ENCODE measurements at regions not wholly inside any gene's neighbourhood (a gene's known extent, or its start where the extent isn't known, plus 50 kb on each side); places are given as distances from the start of the nearest gene placed in this dataset.

GRCh38 chr18:33805592-33805991 lies 227.6 kb downstream of the ASXL3 start:
- DNase-seq, result no peak

GRCh38 chr18:33804258-33804657 lies 226.2 kb downstream of the ASXL3 start:
- DNase-seq, result peak; percentile 76

DNA sequence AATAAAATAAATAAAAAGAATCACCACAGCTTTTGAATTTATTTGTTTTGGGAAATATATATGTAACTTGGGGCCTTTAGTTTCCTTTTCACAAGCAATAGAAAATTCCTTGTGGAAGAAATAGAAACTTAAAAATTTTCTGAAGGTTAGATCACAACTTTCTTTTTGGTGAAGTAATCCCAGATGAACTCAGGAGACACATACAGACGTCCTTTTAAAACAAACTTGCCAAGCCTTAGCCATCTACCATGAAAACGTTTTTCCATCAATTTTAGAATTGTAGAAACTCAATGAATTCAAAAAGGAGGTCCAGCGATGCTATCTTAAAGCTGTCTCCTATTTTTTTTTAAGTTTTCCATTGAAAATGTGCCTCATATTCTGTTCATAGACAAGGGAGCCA lies 225.6 kb downstream of the ASXL3 start:
- no peak for DNase-seq

GRCh38 chr18:33802955-33803354 lies 224.9 kb downstream of the ASXL3 start:
- no peak for DNase-seq

Measured in fibroblast of skin of right quadriceps (primary cell).